Fibroblast of lung (primary cell): ENCODE measurements at regions not wholly inside any gene's neighbourhood (a gene's known extent, or its start where the extent isn't known, plus 50 kb on each side); places are given as distances from the start of the nearest gene placed in this dataset.

Source experiments
- DNase-seq, 2 donors: peaks; one replicate each; pipeline versions ENCODE4 v3.0.0 to v3.0.0-alpha.2; 2010; ENCODE audit warnings: low read depth in 2 of 2
- H2AFZ ChIP-seq: 2 replicates; pipeline ENCODE4 v1.5.1; 2012; ENCODE audit warnings: low read length, control low read depth, inconsistent platforms
- H3K27ac ChIP-seq: 2 replicates; pipeline ENCODE4 v1.5.1; 2011; ENCODE audit warnings: low read length, control low read depth; ENCODE audit not compliant: insufficient read depth
- H3K27me3 ChIP-seq: 2 replicates; pipeline ENCODE4 v1.5.1; 2011; ENCODE audit warnings: mild to moderate bottlenecking, low read length; ENCODE audit not compliant: control insufficient read depth, insufficient read depth
- H3K36me3 ChIP-seq: 2 replicates; pipeline ENCODE4 v1.5.1; 2011; ENCODE audit warnings: low read length; ENCODE audit not compliant: control insufficient read depth, insufficient read depth
- H3K4me1 ChIP-seq: 2 replicates; pipeline ENCODE4 v1.5.1; 2011; ENCODE audit warnings: low read length; ENCODE audit not compliant: control insufficient read depth, insufficient read depth; ENCODE audit errors: extremely low read depth
- H3K4me2 ChIP-seq: 2 replicates; pipeline ENCODE4 v1.5.1; 2011; ENCODE audit warnings: low read length, control low read depth; ENCODE audit not compliant: insufficient read depth; ENCODE audit errors: extremely low read depth
- H3K4me3 ChIP-seq, 4 experiments: fragments of 200-600 bp in 1 of 4; sonication (generic) in 1 of 4; replicated peaks in 1 of 4; 2 replicates each; pipeline ENCODE4 v1.5.1; 2011 to 2016; ENCODE audit warnings: low read length in 4 of 4, low read depth in 3 of 4, mild to moderate bottlenecking in 3 of 4, control low read depth in 2 of 4, inconsistent platforms in 1 of 4, mixed read lengths in 1 of 4; ENCODE audit not compliant: insufficient read depth in 1 of 4; ENCODE audit errors: control extremely low read depth in 1 of 4
- H3K79me2 ChIP-seq: 2 replicates; pipeline ENCODE4 v1.5.1; 2012; ENCODE audit warnings: mild to moderate bottlenecking, low read length, inconsistent platforms; ENCODE audit not compliant: control insufficient read depth, insufficient read depth
- H3K9ac ChIP-seq: 2 replicates; pipeline ENCODE4 v1.5.1; 2011; ENCODE audit warnings: mild to moderate bottlenecking, low read length, control low read depth; ENCODE audit not compliant: insufficient read depth
- H3K9me3 ChIP-seq: 2 replicates; pipeline ENCODE4 v1.5.1; 2012; ENCODE audit warnings: low read depth, low read length; ENCODE audit not compliant: control insufficient read depth, insufficient read depth
- H4K20me1 ChIP-seq: 2 replicates; pipeline ENCODE4 v1.5.1; 2011; ENCODE audit warnings: low read length; ENCODE audit not compliant: control insufficient read depth, insufficient read depth; ENCODE audit errors: extremely low read depth
- CTCF ChIP-seq, 2 donors: IDR thresholded peaks in 1 of 2; conservative IDR thresholded peaks in 1 of 2; 1 replicate in 1 of 2; 2 replicates in 1 of 2; pipeline ENCODE4 v1.5.1; 2011 to 2012; ENCODE audit warnings: low read length in 2 of 2, control low read depth in 1 of 2, inconsistent platforms in 1 of 2, low read depth in 1 of 2, mild to moderate bottlenecking in 1 of 2
- EZH2 ChIP-seq: IDR thresholded peaks from 2 replicates; pipeline ENCODE4 v1.5.1; 2012; ENCODE audit warnings: low read length, control low read depth, mild to moderate bottlenecking; ENCODE audit errors: missing control alignments

- no peaks in the 10 kb centered on the region for H4K20me1 ChIP-seq
- H3K36me3 ChIP-seq, result no peaks in the 10 kb centered on the region
- H3K4me2 ChIP-seq, result no peak overlapping the region
- no peak overlapping the region for H3K27ac ChIP-seq
- no peaks in the 10 kb centered on the region for H3K79me2 ChIP-seq
- H3K9me3 ChIP-seq, result no peaks in the 10 kb centered on the region
- no peak for DNase-seq
- TF ChIP-seq EZH2, result no peak
- H2AFZ ChIP-seq, result no peak overlapping the region
- no peak overlapping the region for H3K4me3 ChIP-seq
- no peaks in the 10 kb centered on the region for H3K27me3 ChIP-seq
- peaks cover 28% of the 10 kb centered on the region for H3K4me1 ChIP-seq
- no peak overlapping the region for H3K9ac ChIP-seq
These were observed 78.8 kb upstream of the MAP4K3 start for GRCh38 chr2:39515897-39516346.

GRCh38 chr2:39516347-39517101 lies 79.4 kb upstream of the MAP4K3 start:
- Histone ChIP-seq H3K27ac (no peak overlapping the region), H3K27me3 (no peaks in the 10 kb centered on the region), H3K4me1 (peaks cover 23% of the 10 kb centered on the region), H3K4me3 (no peak overlapping the region), H4K20me1 (no peaks in the 10 kb centered on the region), H3K9ac (no peak overlapping the region), H3K79me2 (no peaks in the 10 kb centered on the region), H3K36me3 (no peaks in the 10 kb centered on the region), H2AFZ (no peak overlapping the region), H3K9me3 (no peaks in the 10 kb centered on the region), H3K4me2 (no peak overlapping the region)
- peak; percentile 55 to 81 for DNase-seq
- no peak for TF ChIP-seq EZH2

- Histone ChIP-seq H2AFZ (no peak overlapping the region), H3K4me3 (no peak overlapping the region), H3K9me3 (no peaks in the 10 kb centered on the region), H3K79me2 (no peaks in the 10 kb centered on the region), H3K4me1 (peaks cover 17% of the 10 kb centered on the region), H3K4me2 (no peak overlapping the region), H4K20me1 (no peaks in the 10 kb centered on the region), H3K27ac (no peak overlapping the region), H3K9ac (no peak overlapping the region), H3K27me3 (no peaks in the 10 kb centered on the region), H3K36me3 (no peaks in the 10 kb centered on the region)
- DNase-seq, result no peak
- TF ChIP-seq EZH2 (no peak), CTCF (conservative IDR thresholded peaks at IDR 0.05 in 1 of 2, IDR thresholded peaks at IDR 0.05 in 1 of 2; ENCODE audit: low read depth in 1 of 2, low read length in 2 of 2) (no peak)
These were observed 80.0 kb upstream of the MAP4K3 start for GRCh38 chr2:39517102-39517436.

GRCh38 chr2:39517622-39518021 lies 80.5 kb upstream of the MAP4K3 start:
- DNase-seq, result no peak
- Histone ChIP-seq H3K27me3 (no peaks in the 10 kb centered on the region), H3K4me2 (no peak overlapping the region), H3K9ac (no peak overlapping the region), H2AFZ (no peak overlapping the region), H4K20me1 (no peaks in the 10 kb centered on the region), H3K27ac (no peak overlapping the region), H3K4me1 (peaks cover 14% of the 10 kb centered on the region), H3K36me3 (no peaks in the 10 kb centered on the region), H3K9me3 (no peaks in the 10 kb centered on the region), H3K4me3 (no peak overlapping the region), H3K79me2 (no peaks in the 10 kb centered on the region)
- TF ChIP-seq CTCF (conservative IDR thresholded peaks at IDR 0.05 in 1 of 2, IDR thresholded peaks at IDR 0.05 in 1 of 2; ENCODE audit: low read depth in 1 of 2, low read length in 2 of 2) (no peak), EZH2 (no peak)
